A673 (cell line): ENCODE measurements at regions not wholly inside any gene's neighbourhood (a gene's known extent, or its start where the extent isn't known, plus 50 kb on each side); places are given as distances from the start of the nearest gene placed in this dataset.

ENCODE experiments used
- EZH2 ChIP-seq: fragments of 200-600 bp; sonication (generic); IDR thresholded peaks from 2 replicates; pipeline ENCODE4 v1.6.1; 2017; ENCODE audit warnings: borderline replicate concordance, low read depth, mild to moderate bottlenecking, mixed read lengths, antibody characterized with exemption, low read length; ENCODE audit not compliant: poor library complexity, severe bottlenecking
- TF ChIP-seq, protein P1 (sequence below): fragments of 300-800, 200-600 bp; sonication (generic); conservative IDR thresholded peaks from 2 replicates; pipeline ENCODE4 v1.5.1; 2017; ENCODE audit warnings: low read depth, mild to moderate bottlenecking, antibody characterized with exemption, low read length, moderate library complexity, mixed read lengths

DNA sequence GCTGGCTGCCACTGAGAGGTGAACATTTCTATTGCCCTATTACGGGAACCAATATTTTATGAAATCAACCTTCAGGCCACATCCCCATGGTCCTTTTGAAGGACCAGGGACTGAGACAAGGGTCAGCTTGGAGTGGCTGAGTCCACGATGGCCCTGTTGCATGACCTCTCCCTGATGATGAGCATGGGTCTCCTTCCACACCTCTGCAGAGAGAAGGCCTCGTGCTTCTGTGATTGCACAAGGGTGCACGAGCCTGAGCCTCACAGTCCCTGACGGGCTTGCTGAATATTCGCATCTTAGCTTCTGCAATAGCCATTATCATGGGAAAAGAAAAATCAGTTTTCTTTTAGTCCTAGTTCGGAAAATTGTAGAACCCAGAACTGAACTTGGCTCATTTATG lies 255.0 kb upstream of the IRX2 start:
- TF ChIP-seq, protein P1, sequence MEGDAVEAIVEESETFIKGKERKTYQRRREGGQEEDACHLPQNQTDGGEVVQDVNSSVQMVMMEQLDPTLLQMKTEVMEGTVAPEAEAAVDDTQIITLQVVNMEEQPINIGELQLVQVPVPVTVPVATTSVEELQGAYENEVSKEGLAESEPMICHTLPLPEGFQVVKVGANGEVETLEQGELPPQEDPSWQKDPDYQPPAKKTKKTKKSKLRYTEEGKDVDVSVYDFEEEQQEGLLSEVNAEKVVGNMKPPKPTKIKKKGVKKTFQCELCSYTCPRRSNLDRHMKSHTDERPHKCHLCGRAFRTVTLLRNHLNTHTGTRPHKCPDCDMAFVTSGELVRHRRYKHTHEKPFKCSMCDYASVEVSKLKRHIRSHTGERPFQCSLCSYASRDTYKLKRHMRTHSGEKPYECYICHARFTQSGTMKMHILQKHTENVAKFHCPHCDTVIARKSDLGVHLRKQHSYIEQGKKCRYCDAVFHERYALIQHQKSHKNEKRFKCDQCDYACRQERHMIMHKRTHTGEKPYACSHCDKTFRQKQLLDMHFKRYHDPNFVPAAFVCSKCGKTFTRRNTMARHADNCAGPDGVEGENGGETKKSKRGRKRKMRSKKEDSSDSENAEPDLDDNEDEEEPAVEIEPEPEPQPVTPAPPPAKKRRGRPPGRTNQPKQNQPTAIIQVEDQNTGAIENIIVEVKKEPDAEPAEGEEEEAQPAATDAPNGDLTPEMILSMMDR: no peak
- no peak for TF ChIP-seq EZH2
